GM18520 (cell line): ENCODE measurements at regions not wholly inside any gene's neighbourhood (a gene's known extent, or its start where the extent isn't known, plus 50 kb on each side); places are given as distances from the start of the nearest gene placed in this dataset.
A peak's percentile ranks its signal among the peaks of the same experiment; 100 is the strongest.

ENCODE experiments used
- ATAC-seq: cut with Tn5 transposase; IDR thresholded peaks from one replicate; pipeline ENCODE4 v1.9.1; 2021; ENCODE audit not compliant: unreplicated experiment

GRCh38 chr10:105925045-105925785, 1239.3 kb downstream of the SORCS1 start:
- ATAC-seq, result no peak

DNA sequence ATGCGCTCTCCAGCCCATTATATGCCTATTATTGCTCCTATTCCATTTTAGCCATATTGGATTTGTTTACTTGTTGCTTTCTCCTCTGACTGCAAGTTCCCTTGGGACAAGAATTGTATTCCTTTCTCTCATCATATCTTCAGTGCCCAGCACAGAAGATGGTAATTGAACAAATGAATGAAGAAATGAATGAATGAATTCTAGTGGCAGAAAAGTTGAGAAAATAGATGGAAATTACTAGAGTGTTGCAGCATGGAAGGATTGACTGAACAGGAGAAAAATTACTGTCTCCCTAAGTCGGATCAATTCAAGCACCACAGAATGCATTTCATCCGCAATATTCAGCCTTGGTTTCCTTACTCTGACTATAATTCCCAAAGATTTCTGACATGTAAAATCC, 1243.2 kb downstream of the SORCS1 start:
- no peak for ATAC-seq

DNA sequence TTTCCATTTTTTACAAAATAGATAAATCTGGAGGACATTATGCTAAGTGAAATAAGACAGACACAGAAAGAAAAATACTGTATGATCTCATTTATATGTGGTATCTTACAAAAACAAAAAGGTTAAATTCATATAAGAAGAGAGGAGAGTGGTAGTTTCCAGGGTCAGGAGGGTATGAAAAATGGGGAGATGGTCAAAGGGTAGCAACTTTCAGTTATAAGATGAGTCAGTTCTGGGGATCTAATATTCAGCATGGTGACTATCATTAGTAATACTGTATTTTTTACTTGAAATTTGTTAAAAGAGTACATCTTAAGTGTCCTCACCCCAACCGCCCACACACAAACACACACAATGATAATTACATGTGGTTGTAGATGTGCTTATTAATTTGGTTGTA, 1250.1 kb downstream of the SORCS1 start:
- ATAC-seq, result no peak

DNA sequence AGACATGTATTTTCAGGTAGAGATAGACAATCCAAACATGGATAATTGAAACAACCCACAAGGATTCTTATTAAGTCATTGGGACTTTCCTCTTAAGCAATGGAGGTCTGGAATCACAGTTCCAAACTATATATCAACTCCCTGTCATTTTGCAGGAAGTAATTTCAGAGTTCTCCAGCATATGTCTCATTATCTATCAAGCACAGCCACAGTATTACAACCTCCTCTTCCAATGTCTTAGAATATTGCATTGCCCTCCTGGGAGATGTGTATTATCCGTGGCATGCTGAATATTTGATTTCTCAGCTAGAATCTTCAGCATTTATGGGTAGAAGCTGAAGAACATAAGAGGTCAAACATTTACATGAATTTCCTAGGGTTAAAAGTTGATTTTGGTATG, 1255.8 kb downstream of the SORCS1 start:
- ATAC-seq, result no peak

- no peak for ATAC-seq
These were observed 1244.4 kb downstream of the SORCS3 start for GRCh38 chr10:105885495-105885894.

- ATAC-seq, result no peak
These were observed 1238.3 kb downstream of the SORCS3 start for GRCh38 chr10:105879401-105879800.

- no peak for ATAC-seq
These were observed 1234.0 kb downstream of the SORCS3 start for GRCh38 chr10:105875050-105875449.

GRCh38 chr10:105872665-105873064, 1231.6 kb downstream of the SORCS3 start:
- ATAC-seq, result no peak

DNA sequence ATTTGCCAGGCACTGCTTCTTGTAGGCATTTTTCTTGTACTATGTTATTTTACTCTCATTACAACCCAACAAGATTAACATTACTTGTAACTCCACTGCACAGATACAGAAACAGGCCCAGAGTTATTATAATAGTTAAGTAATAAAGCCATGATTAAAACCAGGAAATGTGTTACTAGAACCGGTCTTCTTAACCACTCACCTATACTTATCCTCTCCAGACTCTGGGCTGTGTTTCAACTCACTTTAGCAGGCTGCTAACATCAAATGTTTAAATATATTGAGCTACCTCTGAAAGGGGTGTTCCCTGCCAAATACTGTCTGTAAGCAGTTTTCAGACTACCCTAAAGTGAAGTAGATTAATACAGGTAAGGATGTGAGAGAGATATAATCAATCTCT, 1227.8 kb downstream of the SORCS3 start:
- no peak for ATAC-seq

GRCh38 chr10:105864854-105865253, 1223.8 kb downstream of the SORCS3 start:
- ATAC-seq, result no peak

DNA sequence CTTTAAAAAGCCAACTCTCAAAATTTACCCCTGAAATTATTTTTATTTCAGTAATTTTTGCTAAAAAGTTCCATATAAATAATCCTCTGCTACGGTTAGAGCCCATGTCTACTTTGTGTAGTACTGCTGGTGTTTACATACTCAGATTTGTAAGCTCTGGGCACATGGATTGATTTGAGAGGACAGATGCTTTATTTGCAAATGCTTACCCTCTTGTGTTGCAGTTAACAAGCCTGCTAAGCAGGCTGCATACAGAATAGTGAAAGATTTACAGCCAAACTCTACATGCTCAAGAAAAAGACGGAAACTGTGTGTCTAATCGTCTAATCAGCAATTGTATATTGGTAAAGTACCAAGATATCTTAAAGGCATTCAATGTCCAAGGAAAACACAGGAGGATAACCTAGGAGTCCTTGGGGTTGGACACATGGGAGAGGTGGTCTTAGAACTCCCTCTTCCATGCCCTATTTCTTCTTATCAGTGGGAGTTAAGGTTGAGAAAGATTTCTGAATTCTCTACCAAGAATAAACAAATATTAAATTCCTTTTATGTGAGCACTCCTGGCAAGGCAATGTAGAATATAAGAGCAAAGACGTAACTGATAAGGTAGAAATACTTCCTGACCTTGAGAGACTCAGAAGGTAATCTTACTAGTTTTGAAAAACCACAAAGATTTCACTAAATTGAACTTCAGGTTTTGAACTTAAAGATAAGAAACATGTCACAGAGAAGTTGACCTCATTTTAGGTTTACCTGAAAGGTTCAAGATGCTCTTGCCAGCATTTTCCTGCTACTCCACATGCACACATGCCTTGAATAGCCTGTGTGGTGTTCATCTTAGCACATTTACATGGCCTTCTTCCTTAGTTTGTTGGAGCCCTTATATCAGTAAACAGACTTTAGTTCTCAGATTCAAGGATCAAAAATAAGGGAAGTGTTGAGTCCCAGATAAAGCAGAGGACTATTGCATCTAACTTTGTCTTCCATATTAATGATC, 1216.5 kb downstream of the SORCS3 start:
- ATAC-seq, result no peak

DNA sequence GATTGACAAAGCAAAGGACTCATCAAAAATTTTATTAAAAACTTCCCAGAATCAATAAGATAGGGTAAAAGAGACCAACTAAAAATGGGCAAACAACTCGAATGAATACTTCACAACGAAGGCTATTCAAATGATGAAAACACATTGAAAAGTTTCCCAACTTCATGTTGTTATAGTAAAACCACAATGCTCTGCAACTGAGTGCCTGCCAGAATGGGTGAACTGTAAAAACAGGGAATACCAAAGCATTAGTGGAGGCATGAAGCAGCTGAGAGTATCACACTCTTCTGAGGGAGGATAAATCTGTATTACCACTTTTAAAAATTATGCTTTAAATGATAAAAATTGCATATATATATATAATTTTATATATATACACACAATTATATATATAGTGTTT, 1214.7 kb downstream of the SORCS3 start:
- ATAC-seq, result no peak

- no peak for ATAC-seq
These were observed 1203.8 kb downstream of the SORCS3 start for GRCh38 chr10:105844676-105845570.

- ATAC-seq, result no peak
These were observed 1203.2 kb downstream of the SORCS3 start for GRCh38 chr10:105844241-105844640.

DNA sequence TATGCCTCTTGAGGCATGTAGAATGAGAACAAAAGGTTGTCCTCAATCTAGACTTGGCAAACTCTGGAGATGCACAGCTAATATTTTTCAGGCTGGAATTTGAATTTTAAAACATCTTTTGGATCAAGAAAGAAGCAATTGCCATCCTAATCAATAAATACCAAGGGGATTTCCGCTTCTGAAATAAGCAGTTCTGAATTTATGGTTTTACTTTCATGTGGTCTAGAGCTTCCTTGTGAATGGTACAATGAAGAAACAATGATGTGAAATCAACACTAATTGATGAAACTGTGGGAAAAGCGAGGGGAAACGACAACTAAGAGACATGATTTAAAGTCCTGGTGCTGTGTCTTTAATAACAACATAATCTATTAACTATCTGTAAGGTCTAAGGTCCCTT, 1202.7 kb downstream of the SORCS3 start:
- ATAC-seq, result no peak

DNA sequence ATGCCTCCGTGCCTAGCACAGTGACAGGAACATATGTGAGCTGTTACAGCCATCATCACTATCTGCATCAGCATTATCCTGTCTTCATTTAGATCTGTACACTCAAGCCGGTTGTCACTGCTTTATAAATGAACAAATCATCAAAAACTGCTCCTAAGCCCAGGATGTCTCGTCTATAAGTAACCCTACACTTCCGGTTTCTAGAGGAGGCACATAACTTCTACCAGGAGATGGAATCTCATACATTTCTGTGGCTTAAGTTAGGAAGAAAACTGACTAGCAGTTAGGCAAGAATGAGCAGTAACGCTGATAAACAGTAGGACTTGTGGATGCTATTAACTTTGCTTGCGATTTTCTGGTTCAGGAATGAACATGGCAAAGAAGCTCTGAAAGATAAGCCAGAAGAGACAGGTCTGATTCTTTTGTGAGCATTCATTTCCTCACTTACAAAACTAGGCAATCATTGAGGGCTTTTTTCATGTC, 1199.2 kb downstream of the SORCS3 start:
- no peak for ATAC-seq

DNA sequence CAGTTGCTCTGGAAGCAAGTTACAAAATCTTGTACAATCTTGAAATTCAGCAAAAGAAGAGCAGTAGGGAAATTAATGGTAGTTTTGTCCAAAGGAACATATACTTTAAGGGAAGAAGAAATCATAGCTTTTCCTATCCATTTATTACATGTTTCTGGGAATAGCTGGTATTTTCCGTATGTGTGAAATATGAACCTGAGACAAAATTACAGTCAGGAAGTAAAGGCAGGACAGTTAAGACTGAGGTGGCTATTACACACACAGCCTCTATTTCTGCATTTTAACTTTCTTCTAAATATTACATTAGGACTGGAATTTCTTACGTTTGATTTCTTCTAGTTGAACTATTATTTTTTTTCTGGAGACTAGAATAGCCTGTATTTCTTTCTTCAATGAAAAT, 1197.3 kb downstream of the SORCS3 start:
- no peak for ATAC-seq

DNA sequence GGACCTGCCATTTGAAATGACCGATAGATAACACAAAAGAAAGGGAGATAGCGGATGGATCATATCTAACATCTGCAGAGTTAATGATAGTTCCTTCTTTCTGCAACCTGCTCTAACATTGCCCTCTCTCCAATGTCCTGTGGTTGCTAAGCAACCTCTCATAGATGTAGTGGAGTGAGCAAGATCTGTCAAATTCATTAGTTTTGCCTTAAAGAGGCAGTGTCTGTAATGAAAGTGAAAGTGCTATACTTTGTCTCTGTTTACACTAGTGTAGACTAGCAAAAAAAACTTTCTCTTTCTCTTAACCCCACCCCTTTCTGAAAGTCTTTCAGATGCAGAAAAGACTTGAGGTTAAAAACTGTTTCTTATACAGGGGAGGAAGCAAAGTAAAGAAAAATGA, 1196.9 kb downstream of the SORCS3 start:
- peak; percentile 76 for ATAC-seq

- no peak for ATAC-seq
These were observed 1193.4 kb downstream of the SORCS3 start for GRCh38 chr10:105834261-105835059.

DNA sequence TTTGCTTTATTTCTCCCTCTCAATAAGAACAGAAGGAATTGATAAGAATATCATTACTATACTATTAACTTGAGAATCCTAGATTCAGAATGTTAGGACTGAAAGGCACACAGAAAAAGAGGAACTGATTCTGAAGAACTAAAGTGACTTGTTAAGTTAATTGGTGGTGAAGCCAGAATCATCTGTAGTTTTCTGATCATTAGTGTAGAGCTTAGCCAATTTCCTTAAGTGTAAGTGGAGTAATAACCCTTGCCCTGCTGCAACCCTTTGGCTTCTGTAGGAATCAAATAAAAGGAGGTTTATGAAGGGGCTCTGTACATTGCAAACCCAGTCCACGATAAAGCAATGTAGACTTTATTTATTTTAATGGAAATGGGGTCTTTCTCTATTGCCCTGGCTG, 1186.0 kb downstream of the SORCS3 start:
- ATAC-seq, result no peak
